HepG2 (cell line): ENCODE measurements at regions not wholly inside any gene's neighbourhood (a gene's known extent, or its start where the extent isn't known, plus 50 kb on each side); places are given as distances from the start of the nearest gene placed in this dataset.

Source experiments
- ATAC-seq: fragments of 200-7000 bp; cut with Tn5 transposase; 3 replicates; pipeline ENCODE4 v1.9.1; 2020; ENCODE audit warnings: mild to moderate bottlenecking, moderate library complexity
- BruUV-seq: library from RNA; stranded (reverse); fragments of 400-500 nt; replicated peaks from 2 replicates; lab custom pipeline; 2021; lab: Mats Ljungman, UMichigan
- CTCF ChIA-PET: fragments of 300-600 bp; formaldehyde crosslinking; extraction: SDS; loops from one replicate; lab custom pipeline; 2021; ENCODE audit warnings: low total read pairs, inconsistent platforms, low intra/inter-chr PET ratio; lab: Yijun Ruan, JAX
- POLR2A ChIA-PET: fragments of 350-600 bp; sonication (Branson Sonifier 250); formaldehyde crosslinking; loops from one replicate; lab custom pipeline; 2020; ENCODE audit warnings: antibody characterized with exemption, inconsistent platforms; lab: Yijun Ruan, JAX
- DNase-seq: peaks from one replicate; pipeline ENCODE4 v3.0.0-alpha.2; 2015; ENCODE audit warnings: low spot score
- FAIRE-seq: peaks from 3 replicates; lab custom pipeline; 2011; peaks lifted over from hg19 to GRCh38; lab: Jason Lieb, UNC
- H2AFZ ChIP-seq: one replicate; pipeline ENCODE4 v1.6.1; 2011; ENCODE audit warnings: low read length, inconsistent platforms
- H3K27ac ChIP-seq: fragments of 300-600 bp; 3 replicates; pipeline ENCODE4 v1.8.0; 2011; ENCODE audit warnings: mixed run types, mild to moderate bottlenecking, mixed read lengths, low read length, inconsistent platforms; ENCODE audit not compliant: insufficient read depth; ENCODE audit errors: extremely low read length
- H3K27me3 ChIP-seq, 2 experiments: fragments of 200-600 bp in 1 of 2; 2 replicates in 1 of 2; 3 replicates in 1 of 2; pipeline versions ENCODE4 v1.6.0 to v1.8.0; 2011; ENCODE audit warnings: low read length in 2 of 2, mild to moderate bottlenecking in 2 of 2, moderate library complexity in 2 of 2, inconsistent platforms in 1 of 2; ENCODE audit not compliant: insufficient read depth in 2 of 2, control insufficient read depth in 1 of 2
- H3K36me3 ChIP-seq, 2 experiments: fragments of 200-600 bp in 1 of 2; replicated peaks in 1 of 2; 2 replicates in 1 of 2; 3 replicates in 1 of 2; pipeline versions ENCODE4 v1.5.1 to v1.8.0; 2011; ENCODE audit warnings: low read length in 2 of 2, inconsistent platforms in 1 of 2; ENCODE audit not compliant: insufficient read depth in 2 of 2, control insufficient read depth in 1 of 2
- H3K4me1 ChIP-seq: 2 replicates; pipeline ENCODE4 v1.5.1; 2012; ENCODE audit warnings: low read length, inconsistent platforms; ENCODE audit not compliant: insufficient read depth
- H3K4me2 ChIP-seq: 2 replicates; pipeline ENCODE4 v1.6.0; 2011; ENCODE audit warnings: low read depth, low read length, inconsistent platforms
- H3K4me3 ChIP-seq, 3 experiments: fragments of 200-600 bp in 1 of 3; sonication (generic), shearing (Covaris generic) in 1 of 3; replicated peaks in 1 of 3; 2 replicates each; pipeline ENCODE4 v1.5.1; 2011 to 2016; ENCODE audit warnings: low read length in 3 of 3, inconsistent platforms in 2 of 3, low read depth in 2 of 3, mild to moderate bottlenecking in 2 of 3, control low read depth in 1 of 3, mixed read lengths in 1 of 3; ENCODE audit not compliant: insufficient read depth in 1 of 3
- H3K79me2 ChIP-seq: one replicate; pipeline ENCODE4 v1.6.1; 2011; ENCODE audit warnings: low read length, inconsistent platforms; ENCODE audit not compliant: insufficient read depth
- H3K9ac ChIP-seq: 2 replicates; pipeline ENCODE4 v1.6.0; 2011; ENCODE audit warnings: mild to moderate bottlenecking, low read depth, low read length, inconsistent platforms; ENCODE audit not compliant: insufficient read depth
- H3K9me3 ChIP-seq: 2 replicates; pipeline ENCODE4 v1.5.1; 2012; ENCODE audit warnings: mild to moderate bottlenecking, low read length
- H4K20me1 ChIP-seq: 2 replicates; pipeline ENCODE4 v1.6.0; 2011; ENCODE audit warnings: inconsistent platforms, mild to moderate bottlenecking, low read length, moderate library complexity; ENCODE audit not compliant: insufficient read depth
- CBX2 ChIP-seq, 2 experiments: fragments of 200-600 bp in 1 of 2; sonication (generic); formaldehyde crosslinking in 1 of 2; IDR thresholded peaks; 2 replicates each; pipeline versions ENCODE4 v1.7.0 to v1.8.1; 2018 to 2022; ENCODE audit warnings: low read depth in 2 of 2, low read length in 1 of 2, mild to moderate bottlenecking in 1 of 2, missing genetic modification reagents in 1 of 2
- GABPB1 ChIP-seq: IDR thresholded peaks from 2 replicates; pipeline ENCODE4 v1.6.1; 2016; ENCODE audit warnings: mild to moderate bottlenecking, missing genetic modification reagents, moderate library complexity, missing compliant biosample characterization
- KAT8 ChIP-seq: IDR thresholded peaks from 2 replicates; pipeline ENCODE4 v1.6.1; 2016; ENCODE audit warnings: missing genetic modification reagents, missing compliant biosample characterization
- LCORL ChIP-seq, 2 experiments: fragments of 450-650 bp in 1 of 2; sonication (generic) in 1 of 2; formaldehyde crosslinking in 1 of 2; IDR thresholded peaks; 2 replicates each; pipeline versions ENCODE4 v1.5.0 to v1.6.1; 2017 to 2020; ENCODE audit warnings: antibody characterized with exemption in 1 of 2, missing genetic modification reagents in 1 of 2
- NFE2 ChIP-seq: sonication (generic); formaldehyde crosslinking; IDR thresholded peaks from 2 replicates; pipeline ENCODE4 v1.4.0; 2020; ENCODE audit warnings: missing genetic modification reagents
- NFIC ChIP-seq: IDR thresholded peaks from 2 replicates; pipeline ENCODE4 v1.6.1; 2012; ENCODE audit warnings: mild to moderate bottlenecking, low read length, inconsistent platforms
- POGZ ChIP-seq: sonication (generic); formaldehyde crosslinking; IDR thresholded peaks from 2 replicates; pipeline ENCODE4 v1.4.0; 2020; ENCODE audit warnings: mild to moderate bottlenecking, missing genetic modification reagents
- RFX3 ChIP-seq: IDR thresholded peaks from 2 replicates; pipeline ENCODE4 v1.6.1; 2016; ENCODE audit warnings: missing biosample characterization, missing genetic modification reagents
- RNF2 ChIP-seq: fragments of 450-650 bp; conservative IDR thresholded peaks from 2 replicates; pipeline ENCODE4 v1.6.1; 2016; ENCODE audit warnings: low read depth
- SOX13 ChIP-seq, 3 experiments: fragments of 450-650 bp in 1 of 3; sonication (generic) in 1 of 3; formaldehyde crosslinking in 1 of 3; IDR thresholded peaks in 2 of 3; conservative IDR thresholded peaks in 1 of 3; 2 replicates each; pipeline versions ENCODE4 v1.5.0 to v1.6.1; 2016 to 2020; ENCODE audit warnings: antibody characterized with exemption in 1 of 3, mild to moderate bottlenecking in 1 of 3, missing compliant biosample characterization in 1 of 3, missing genetic modification reagents in 1 of 3, moderate library complexity in 1 of 3
- TEF ChIP-seq: sonication (generic); formaldehyde crosslinking; IDR thresholded peaks from 2 replicates; pipeline ENCODE4 v1.5.0; 2020; ENCODE audit warnings: missing genetic modification reagents
- ZNF382 ChIP-seq: sonication (generic); formaldehyde crosslinking; IDR thresholded peaks from 2 replicates; pipeline ENCODE4 v1.5.0; 2020; ENCODE audit warnings: missing genetic modification reagents, mild to moderate bottlenecking, borderline replicate concordance
- ZNF512 ChIP-seq: sonication (generic); formaldehyde crosslinking; IDR thresholded peaks from 2 replicates; pipeline ENCODE4 v1.4.0; 2020; ENCODE audit warnings: mild to moderate bottlenecking, missing genetic modification reagents
- ZNF550 ChIP-seq: sonication (generic); formaldehyde crosslinking; IDR thresholded peaks from 2 replicates; pipeline ENCODE4 v1.4.0; 2020; ENCODE audit warnings: mild to moderate bottlenecking, missing genetic modification reagents, borderline replicate concordance
- ZNF570 ChIP-seq: sonication (generic); formaldehyde crosslinking; IDR thresholded peaks from 2 replicates; pipeline ENCODE4 v1.4.0; 2020; ENCODE audit warnings: mild to moderate bottlenecking, missing genetic modification reagents, borderline replicate concordance
- WGBS: methylation state at CpG from one replicate; pipeline ENCODE4 v1.1.6; 2017; ENCODE audit warnings: low lambda C conversion rate; 5-methylcytosine and 5-hydroxymethylcytosine counted together
- in situ Hi-C: cut with HindIII; loops from 2 replicates; pipeline ENCODE4 v1.10.0; 2017; ENCODE audit warnings: low pct_unique_long_range_greater_than_20kb; ENCODE audit not compliant: extremely low pct_ligation_motif_present
- intact Hi-C: fragments of 100-400 bp; cut with micrococcal nuclease; formaldehyde crosslinking; loops from one replicate; pipeline ENCODE4 v1.10.0; 2022; ENCODE audit not compliant: unreplicated experiment
- TF ChIP-seq, protein P1 (sequence below): sonication (generic); formaldehyde crosslinking; IDR thresholded peaks from 2 replicates; pipeline ENCODE4 v1.4.0; 2020; ENCODE audit warnings: mild to moderate bottlenecking, low read depth, missing genetic modification reagents
- TF ChIP-seq, protein P2 (sequence below): sonication (generic); formaldehyde crosslinking; conservative IDR thresholded peaks from 2 replicates; pipeline ENCODE4 v1.4.0; 2020; ENCODE audit warnings: missing genetic modification reagents

- peak; percentile 84 for DNase-seq
- no peaks in the 10 kb centered on the region for H3K79me2 ChIP-seq
- H3K36me3 ChIP-seq: no peaks in the 10 kb centered on the region
- H3K4me1 ChIP-seq: peaks cover 50% of the 10 kb centered on the region
- WGBS: 29% methylated on average over 11 of the region's 12 CpGs
- H4K20me1 ChIP-seq: no peaks in the 10 kb centered on the region
- peak overlapping the region; percentile 75 for H3K4me2 ChIP-seq
- no peaks in the 10 kb centered on the region for H3K27me3 ChIP-seq
- peak; percentile 91 for ATAC-seq
- in situ Hi-C loops (no loop called here), intact Hi-C loops (no loop called here)
- H3K27ac ChIP-seq: peak overlapping the region; percentile 45
- H3K9ac ChIP-seq: peak overlapping the region; percentile 67
- no peaks in the 10 kb centered on the region for H3K9me3 ChIP-seq
- no peak overlapping the region for H2AFZ ChIP-seq
- peak; percentile 26 for FAIRE-seq
- no TSS peak for BruUV-seq
- ChIA-PET CTCF (no interaction called here), POLR2A (interaction anchor here (0.8 to 1.5 kb wide), 2 partner anchors 8 to 27 kb away, joined by 3 read pairs; no protein-coding TSS in a partner anchor)
- peak overlapping the region; percentile 10 to 59 (median 25); a peak in 5 of 6 replicates for H3K4me3 ChIP-seq
- TF ChIP-seq CBX2 (IDR thresholded peaks at IDR 0.05; ENCODE audit: low read depth, low read length): no peak
- no peak for TF ChIP-seq CBX2 (CRISPR knock-in tag; IDR thresholded peaks at IDR 0.05; ENCODE audit: low read depth)
- TF ChIP-seq ZNF550 (CRISPR knock-in tag): no peak
- TF ChIP-seq, protein P1, sequence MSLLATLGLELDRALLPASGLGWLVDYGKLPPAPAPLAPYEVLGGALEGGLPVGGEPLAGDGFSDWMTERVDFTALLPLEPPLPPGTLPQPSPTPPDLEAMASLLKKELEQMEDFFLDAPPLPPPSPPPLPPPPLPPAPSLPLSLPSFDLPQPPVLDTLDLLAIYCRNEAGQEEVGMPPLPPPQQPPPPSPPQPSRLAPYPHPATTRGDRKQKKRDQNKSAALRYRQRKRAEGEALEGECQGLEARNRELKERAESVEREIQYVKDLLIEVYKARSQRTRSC: no peak
- TF ChIP-seq ZNF382 (CRISPR knock-in tag): no peak
- TF ChIP-seq GABPB1: no peak
- no peak for TF ChIP-seq SOX13 (IDR thresholded peaks at IDR 0.05)
- peak in 1 of 2 experiments; percentile 25; a peak in 1 of 4 replicates for TF ChIP-seq SOX13 (CRISPR knock-in tag; conservative IDR thresholded peaks at IDR 0.05 in 1 of 2, IDR thresholded peaks at IDR 0.05 in 1 of 2)
- TF ChIP-seq RFX3: peak; percentile 63
- no peak for TF ChIP-seq RNF2
- no peak for TF ChIP-seq POGZ (CRISPR knock-in tag)
- TF ChIP-seq, protein P2, sequence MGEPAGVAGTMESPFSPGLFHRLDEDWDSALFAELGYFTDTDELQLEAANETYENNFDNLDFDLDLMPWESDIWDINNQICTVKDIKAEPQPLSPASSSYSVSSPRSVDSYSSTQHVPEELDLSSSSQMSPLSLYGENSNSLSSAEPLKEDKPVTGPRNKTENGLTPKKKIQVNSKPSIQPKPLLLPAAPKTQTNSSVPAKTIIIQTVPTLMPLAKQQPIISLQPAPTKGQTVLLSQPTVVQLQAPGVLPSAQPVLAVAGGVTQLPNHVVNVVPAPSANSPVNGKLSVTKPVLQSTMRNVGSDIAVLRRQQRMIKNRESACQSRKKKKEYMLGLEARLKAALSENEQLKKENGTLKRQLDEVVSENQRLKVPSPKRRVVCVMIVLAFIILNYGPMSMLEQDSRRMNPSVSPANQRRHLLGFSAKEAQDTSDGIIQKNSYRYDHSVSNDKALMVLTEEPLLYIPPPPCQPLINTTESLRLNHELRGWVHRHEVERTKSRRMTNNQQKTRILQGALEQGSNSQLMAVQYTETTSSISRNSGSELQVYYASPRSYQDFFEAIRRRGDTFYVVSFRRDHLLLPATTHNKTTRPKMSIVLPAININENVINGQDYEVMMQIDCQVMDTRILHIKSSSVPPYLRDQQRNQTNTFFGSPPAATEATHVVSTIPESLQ (CRISPR knock-in tag): no peak
- TF ChIP-seq ZNF570: no peak
- no peak for TF ChIP-seq ZNF512 (CRISPR knock-in tag)
- TF ChIP-seq NFE2 (CRISPR knock-in tag): no peak
- TF ChIP-seq KAT8 (CRISPR knock-in tag): no peak
- no peak for TF ChIP-seq NFIC
- no peak for TF ChIP-seq TEF (CRISPR knock-in tag)
- TF ChIP-seq LCORL (IDR thresholded peaks at IDR 0.05): no peak
- no peak for TF ChIP-seq LCORL (CRISPR knock-in tag; IDR thresholded peaks at IDR 0.05)
Observed at GRCh38 chr1:58874757-58875755, 91.2 kb upstream of the JUN start.
